ENCODE measurements at regions not wholly inside any gene's neighbourhood (a gene's known extent, or its start where the extent isn't known, plus 50 kb on each side); places are given as distances from the start of the nearest gene placed in this dataset.

DNA sequence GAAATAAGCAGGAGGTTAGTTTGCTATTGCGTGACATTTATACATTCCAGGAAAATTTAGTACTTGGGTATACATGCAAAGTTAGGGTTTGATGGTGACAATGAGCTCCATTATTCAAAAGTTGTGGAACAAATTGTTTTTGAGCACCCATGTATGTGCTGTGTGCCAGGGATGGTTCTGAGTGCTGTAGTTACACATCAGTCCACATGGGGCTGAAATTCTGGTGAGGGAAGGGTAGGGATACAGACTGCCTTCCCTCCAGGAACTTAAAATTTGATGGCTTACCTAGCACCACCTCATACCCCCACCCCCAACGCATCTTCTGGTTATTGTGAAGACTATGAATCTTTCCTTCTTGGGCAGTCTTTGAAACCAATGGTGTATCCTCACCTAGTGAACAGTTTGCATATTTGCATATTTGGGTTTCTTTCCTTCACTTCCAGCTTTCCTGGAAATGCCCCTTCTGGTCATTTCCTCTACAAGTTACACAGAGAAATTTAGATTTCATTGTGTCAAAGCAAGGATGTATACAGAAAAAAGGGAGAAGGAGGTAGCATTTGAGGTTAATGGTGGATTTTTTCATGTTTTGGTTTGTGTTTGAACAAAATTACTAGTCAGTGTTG, 222.0 kb upstream of the IL12A start:
- Histone ChIP-seq H3K27ac (ENCODE audit: extremely low read depth, low read depth, low read length) (no peak overlapping the region), H3K27me3 (ENCODE audit: control insufficient read depth in 2 of 2, insufficient read depth in 2 of 2, low read length in 2 of 2) (peaks cover 6 to 16% of the 10 kb centered on the region in 2 experiments; a peak in 4 of 5 replicates), H2AFZ (ENCODE audit: low read depth, low read length) (no peak overlapping the region), H3K9me1 (ENCODE audit: control insufficient read depth, insufficient read depth, low read length) (no peaks in the 10 kb centered on the region), H3K4me1 (replicated peaks in 1 of 2; ENCODE audit: control insufficient read depth in 2 of 2, insufficient read depth in 2 of 2, low read length in 2 of 2) (peaks cover 0 to 21% of the 10 kb centered on the region in 2 experiments; a peak in 2 of 5 replicates), H3K4me2 (ENCODE audit: insufficient read depth, low read length) (no peak overlapping the region), H3K4me3 (no peak overlapping the region), H3K79me2 (ENCODE audit: control insufficient read depth, insufficient read depth, low read length) (no peaks in the 10 kb centered on the region), H3K9me3 (replicated peaks; ENCODE audit: control insufficient read depth, insufficient read depth, low read depth, low read length) (no peaks in the 10 kb centered on the region), H4K20me1 (replicated peaks; ENCODE audit: control insufficient read depth, insufficient read depth, low read length) (no peaks in the 10 kb centered on the region), H3K9ac (ENCODE audit: insufficient read depth in 1 of 2, low read depth in 2 of 2, low read length in 2 of 2) (no peak overlapping the region), H3K36me3 (ENCODE audit: control insufficient read depth, insufficient read depth, low read length) (no peaks in the 10 kb centered on the region)
- peak; percentile 2 to 41 (median 26) for DNase-seq (ENCODE audit: extremely low read depth in 1 of 4, low spot score in 3 of 4)
- CTCF ChIA-PET (ENCODE audit: low intra/inter-chr PET ratio) = no interaction called here
- BruUV-seq (replicated peaks) = no TSS peak
- intact Hi-C loops (cut with micrococcal nuclease) = no loop called here
- 0% methylated on average over 2 of the region's 2 CpGs for WGBS (ENCODE audit: insufficient coverage, low coverage, missing lambda C conversion rate)
- no peak for FAIRE-seq
- in situ Hi-C loops (cut with MboI) = no loop called here
- POLR2A ChIA-PET = no interaction called here
- peak; percentile 54 for ATAC-seq
- no peak for TF ChIP-seq BRCA1 (IDR thresholded peaks at IDR 0.05)
- TF ChIP-seq BRCA1 (CRISPR knock-in tag; IDR thresholded peaks at IDR 0.05) = no peak
- TF ChIP-seq, protein P1, sequence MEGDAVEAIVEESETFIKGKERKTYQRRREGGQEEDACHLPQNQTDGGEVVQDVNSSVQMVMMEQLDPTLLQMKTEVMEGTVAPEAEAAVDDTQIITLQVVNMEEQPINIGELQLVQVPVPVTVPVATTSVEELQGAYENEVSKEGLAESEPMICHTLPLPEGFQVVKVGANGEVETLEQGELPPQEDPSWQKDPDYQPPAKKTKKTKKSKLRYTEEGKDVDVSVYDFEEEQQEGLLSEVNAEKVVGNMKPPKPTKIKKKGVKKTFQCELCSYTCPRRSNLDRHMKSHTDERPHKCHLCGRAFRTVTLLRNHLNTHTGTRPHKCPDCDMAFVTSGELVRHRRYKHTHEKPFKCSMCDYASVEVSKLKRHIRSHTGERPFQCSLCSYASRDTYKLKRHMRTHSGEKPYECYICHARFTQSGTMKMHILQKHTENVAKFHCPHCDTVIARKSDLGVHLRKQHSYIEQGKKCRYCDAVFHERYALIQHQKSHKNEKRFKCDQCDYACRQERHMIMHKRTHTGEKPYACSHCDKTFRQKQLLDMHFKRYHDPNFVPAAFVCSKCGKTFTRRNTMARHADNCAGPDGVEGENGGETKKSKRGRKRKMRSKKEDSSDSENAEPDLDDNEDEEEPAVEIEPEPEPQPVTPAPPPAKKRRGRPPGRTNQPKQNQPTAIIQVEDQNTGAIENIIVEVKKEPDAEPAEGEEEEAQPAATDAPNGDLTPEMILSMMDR (IDR thresholded peaks at IDR 0.05 in 2 of 3, conservative IDR thresholded peaks at IDR 0.05 in 1 of 3; ENCODE audit: insufficient read depth in 2 of 3, low read depth in 1 of 3, low read length in 3 of 3) = 0 out of 6 replicates have a peak, but pooled peaks of 2 of the 3 experiments have one; percentile 2 to 15

DNA sequence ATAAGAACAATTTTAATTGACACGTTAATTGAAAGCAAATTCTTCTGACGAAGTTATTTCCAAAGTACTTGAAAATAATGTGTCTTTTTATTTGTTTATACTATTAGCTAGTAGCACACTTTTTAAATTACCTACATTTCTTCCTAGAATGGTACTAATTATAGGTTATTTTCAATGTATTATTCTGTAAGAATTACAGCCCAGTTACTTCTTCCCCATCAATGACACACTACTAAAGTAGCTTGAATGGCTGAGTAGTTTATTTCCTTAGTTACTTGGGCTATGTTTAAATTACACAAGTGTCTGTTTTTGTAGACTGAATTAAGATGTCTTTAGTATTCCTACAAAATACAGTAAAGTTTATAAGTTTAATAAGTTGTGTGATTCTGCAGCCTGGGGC, 217.6 kb upstream of the IL12A start:
- Histone ChIP-seq H3K4me1 (replicated peaks in 1 of 2; ENCODE audit: control insufficient read depth in 2 of 2, insufficient read depth in 2 of 2, low read length in 2 of 2) (no peaks in the 10 kb centered on the region), H3K4me3 (no peak overlapping the region), H3K27ac (ENCODE audit: extremely low read depth, low read depth, low read length) (no peak overlapping the region), H3K36me3 (ENCODE audit: control insufficient read depth, insufficient read depth, low read length) (no peaks in the 10 kb centered on the region), H3K9me1 (ENCODE audit: control insufficient read depth, insufficient read depth, low read length) (no peaks in the 10 kb centered on the region), H3K9me3 (replicated peaks; ENCODE audit: control insufficient read depth, insufficient read depth, low read depth, low read length) (no peaks in the 10 kb centered on the region), H4K20me1 (replicated peaks; ENCODE audit: control insufficient read depth, insufficient read depth, low read length) (no peaks in the 10 kb centered on the region), H3K4me2 (ENCODE audit: insufficient read depth, low read length) (no peak overlapping the region), H3K79me2 (ENCODE audit: control insufficient read depth, insufficient read depth, low read length) (no peaks in the 10 kb centered on the region), H3K27me3 (ENCODE audit: control insufficient read depth in 2 of 2, insufficient read depth in 2 of 2, low read length in 2 of 2) (0 out of 5 replicates have a peak, but pooled peaks cover 0 to 5% of the 10 kb centered on the region in 2 experiments), H3K9ac (ENCODE audit: insufficient read depth in 1 of 2, low read depth in 2 of 2, low read length in 2 of 2) (no peak overlapping the region), H2AFZ (ENCODE audit: low read depth, low read length) (no peak overlapping the region)
- no TSS peak for BruUV-seq (replicated peaks)
- in situ Hi-C loops (cut with MboI) = no loop called here
- 0% methylated on average over 2 of the region's 2 CpGs for WGBS (ENCODE audit: insufficient coverage, low coverage, missing lambda C conversion rate)
- CTCF ChIA-PET (ENCODE audit: low intra/inter-chr PET ratio) = no interaction called here
- no peak for FAIRE-seq
- POLR2A ChIA-PET = no interaction called here
- no peak for DNase-seq (ENCODE audit: extremely low read depth in 1 of 4, low spot score in 3 of 4)
- ATAC-seq = no peak
- intact Hi-C loops (cut with micrococcal nuclease) = no loop called here
- TF ChIP-seq SAFB (IDR thresholded peaks at IDR 0.05; ENCODE audit: borderline replicate concordance, low read depth, low read length) (no peak), ZNF24 (IDR thresholded peaks at IDR 0.05) (no peak), ZNF75A (CRISPR knock-in tag; IDR thresholded peaks at IDR 0.05) (no peak), ZNF589 (CRISPR knock-in tag; IDR thresholded peaks at IDR 0.05; ENCODE audit: low read depth) (no peak), POLR2B (IDR thresholded peaks at IDR 0.05; ENCODE audit: low read depth, partially characterized antibody) (no peak), DPF2 (IDR thresholded peaks at IDR 0.05) (no peak)
- TF ChIP-seq, protein P2, sequence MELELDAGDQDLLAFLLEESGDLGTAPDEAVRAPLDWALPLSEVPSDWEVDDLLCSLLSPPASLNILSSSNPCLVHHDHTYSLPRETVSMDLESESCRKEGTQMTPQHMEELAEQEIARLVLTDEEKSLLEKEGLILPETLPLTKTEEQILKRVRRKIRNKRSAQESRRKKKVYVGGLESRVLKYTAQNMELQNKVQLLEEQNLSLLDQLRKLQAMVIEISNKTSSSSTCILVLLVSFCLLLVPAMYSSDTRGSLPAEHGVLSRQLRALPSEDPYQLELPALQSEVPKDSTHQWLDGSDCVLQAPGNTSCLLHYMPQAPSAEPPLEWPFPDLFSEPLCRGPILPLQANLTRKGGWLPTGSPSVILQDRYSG (tag; conservative IDR thresholded peaks at IDR 0.05; ENCODE audit: low read depth) = no peak
- TF ChIP-seq, protein P3, sequence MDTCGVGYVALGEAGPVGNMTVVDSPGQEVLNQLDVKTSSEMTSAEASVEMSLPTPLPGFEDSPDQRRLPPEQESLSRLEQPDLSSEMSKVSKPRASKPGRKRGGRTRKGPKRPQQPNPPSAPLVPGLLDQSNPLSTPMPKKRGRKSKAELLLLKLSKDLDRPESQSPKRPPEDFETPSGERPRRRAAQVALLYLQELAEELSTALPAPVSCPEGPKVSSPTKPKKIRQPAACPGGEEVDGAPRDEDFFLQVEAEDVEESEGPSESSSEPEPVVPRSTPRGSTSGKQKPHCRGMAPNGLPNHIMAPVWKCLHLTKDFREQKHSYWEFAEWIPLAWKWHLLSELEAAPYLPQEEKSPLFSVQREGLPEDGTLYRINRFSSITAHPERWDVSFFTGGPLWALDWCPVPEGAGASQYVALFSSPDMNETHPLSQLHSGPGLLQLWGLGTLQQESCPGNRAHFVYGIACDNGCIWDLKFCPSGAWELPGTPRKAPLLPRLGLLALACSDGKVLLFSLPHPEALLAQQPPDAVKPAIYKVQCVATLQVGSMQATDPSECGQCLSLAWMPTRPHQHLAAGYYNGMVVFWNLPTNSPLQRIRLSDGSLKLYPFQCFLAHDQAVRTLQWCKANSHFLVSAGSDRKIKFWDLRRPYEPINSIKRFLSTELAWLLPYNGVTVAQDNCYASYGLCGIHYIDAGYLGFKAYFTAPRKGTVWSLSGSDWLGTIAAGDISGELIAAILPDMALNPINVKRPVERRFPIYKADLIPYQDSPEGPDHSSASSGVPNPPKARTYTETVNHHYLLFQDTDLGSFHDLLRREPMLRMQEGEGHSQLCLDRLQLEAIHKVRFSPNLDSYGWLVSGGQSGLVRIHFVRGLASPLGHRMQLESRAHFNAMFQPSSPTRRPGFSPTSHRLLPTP (IDR thresholded peaks at IDR 0.05; ENCODE audit: borderline replicate concordance, extremely low read depth, insufficient read length) = no peak
